OCI-LY1 (cell line): ENCODE measurements at regions not wholly inside any gene's neighbourhood (a gene's known extent, or its start where the extent isn't known, plus 50 kb on each side); places are given as distances from the start of the nearest gene placed in this dataset.

Experiments
- H2AFZ ChIP-seq: fragments of 200-600 bp; sonication (generic), shearing (Covaris generic); 2 replicates; pipeline ENCODE4 v1.6.0; 2014; ENCODE audit warnings: antibody characterized with exemption, mild to moderate bottlenecking, low read length
- H3F3A ChIP-seq: fragments of 200-600 bp; sonication (generic), shearing (Covaris generic); 2 replicates; pipeline ENCODE4 v1.6.0; 2014; ENCODE audit warnings: mild to moderate bottlenecking, antibody characterized with exemption, low read length, moderate library complexity; ENCODE audit not compliant: insufficient read depth
- H3K27ac ChIP-seq: fragments of 200-600 bp; sonication (generic); 2 replicates; pipeline ENCODE4 v1.5.1; 2014; ENCODE audit warnings: low read length, mixed run types, mild to moderate bottlenecking, low read depth; ENCODE audit not compliant: poor library complexity, severe bottlenecking
- H3K27me3 ChIP-seq: fragments of 200-600 bp; sonication (generic); 2 replicates; pipeline ENCODE4 v1.6.0; 2014; ENCODE audit warnings: antibody characterized with exemption, mild to moderate bottlenecking, low read length, moderate library complexity; ENCODE audit not compliant: insufficient read depth
- H3K36me3 ChIP-seq: fragments of 200-600 bp; sonication (generic); 2 replicates; pipeline ENCODE4 v1.6.1; 2014; ENCODE audit warnings: mild to moderate bottlenecking, antibody characterized with exemption, low read length, moderate library complexity, mixed read lengths; ENCODE audit not compliant: insufficient read depth
- H3K4me1 ChIP-seq: fragments of 200-600 bp; sonication (generic); 2 replicates; pipeline ENCODE4 v1.5.1; 2014; ENCODE audit warnings: mild to moderate bottlenecking, low read length, moderate library complexity; ENCODE audit not compliant: insufficient read depth, severe bottlenecking
- H3K4me2 ChIP-seq: fragments of 200-600 bp; sonication (generic), shearing (Covaris generic); 2 replicates; pipeline ENCODE4 v1.6.1; 2014; ENCODE audit warnings: low read length
- H3K4me3 ChIP-seq: fragments of 200-600 bp; sonication (generic); 2 replicates; pipeline ENCODE4 v1.5.1; 2014; ENCODE audit warnings: low read length, low read depth, mild to moderate bottlenecking, mixed read lengths; ENCODE audit not compliant: poor library complexity, severe bottlenecking
- H3K79me2 ChIP-seq: fragments of 200-600 bp; shearing (Covaris generic); 2 replicates; pipeline ENCODE4 v1.6.1; 2016; ENCODE audit warnings: mixed run types, low read length, mixed read lengths; ENCODE audit not compliant: insufficient read depth
- H3K9ac ChIP-seq: fragments of 200-600 bp; sonication (generic), shearing (Covaris generic); 2 replicates; pipeline ENCODE4 v1.6.1; 2014; ENCODE audit warnings: mild to moderate bottlenecking, low read length, mixed read lengths
- H3K9me2 ChIP-seq: fragments of 200-600 bp; sonication (generic), shearing (Covaris generic); 2 replicates; pipeline ENCODE4 v1.6.1; 2014; ENCODE audit warnings: low read depth, mild to moderate bottlenecking, low read length, mixed read lengths
- H3K9me3 ChIP-seq: fragments of 200-600 bp; shearing (Covaris generic); 2 replicates; pipeline ENCODE4 v1.6.1; 2014; ENCODE audit warnings: low read length, mixed read lengths
- H4K20me1 ChIP-seq: fragments of 200-600 bp; sonication (generic), shearing (Covaris generic); 2 replicates; pipeline ENCODE4 v1.6.0; 2016; ENCODE audit warnings: mild to moderate bottlenecking, low read length; ENCODE audit not compliant: insufficient read depth
- CTCF ChIP-seq: fragments of 200-600 bp; sonication (generic), shearing (Covaris generic); IDR thresholded peaks from 2 replicates; pipeline ENCODE4 v1.5.1; 2017; ENCODE audit warnings: mild to moderate bottlenecking, antibody characterized with exemption, low read length, moderate library complexity, mixed read lengths
- EZH2 ChIP-seq: fragments of 200-600 bp; sonication (generic), shearing (Covaris generic); IDR thresholded peaks from 2 replicates; pipeline ENCODE4 v1.8.0; 2017; ENCODE audit warnings: borderline replicate concordance, mixed run types, mild to moderate bottlenecking, antibody characterized with exemption, low read length, moderate library complexity, mixed read lengths

- no peaks in the 10 kb centered on the region for H3K36me3 ChIP-seq
- no peak overlapping the region for H3K4me2 ChIP-seq
- H4K20me1 ChIP-seq = no peaks in the 10 kb centered on the region
- H2AFZ ChIP-seq = no peak overlapping the region
- no peak overlapping the region for H3K9ac ChIP-seq
- no peaks in the 10 kb centered on the region for H3K9me2 ChIP-seq
- no peaks in the 10 kb centered on the region for H3F3A ChIP-seq
- TF ChIP-seq EZH2 = no peak
- no peak for TF ChIP-seq CTCF
- no peaks in the 10 kb centered on the region for H3K79me2 ChIP-seq
- no peak overlapping the region for H3K4me3 ChIP-seq
- H3K27me3 ChIP-seq = no peaks in the 10 kb centered on the region; the same call in 1 of the 2 replicates
- no peaks in the 10 kb centered on the region for H3K4me1 ChIP-seq
- H3K9me3 ChIP-seq = no peaks in the 10 kb centered on the region
- H3K27ac ChIP-seq = no peak overlapping the region
Measured at GRCh38 chr22:47696776-47697175, 934.3 kb downstream of the TBC1D22A start.

DNA sequence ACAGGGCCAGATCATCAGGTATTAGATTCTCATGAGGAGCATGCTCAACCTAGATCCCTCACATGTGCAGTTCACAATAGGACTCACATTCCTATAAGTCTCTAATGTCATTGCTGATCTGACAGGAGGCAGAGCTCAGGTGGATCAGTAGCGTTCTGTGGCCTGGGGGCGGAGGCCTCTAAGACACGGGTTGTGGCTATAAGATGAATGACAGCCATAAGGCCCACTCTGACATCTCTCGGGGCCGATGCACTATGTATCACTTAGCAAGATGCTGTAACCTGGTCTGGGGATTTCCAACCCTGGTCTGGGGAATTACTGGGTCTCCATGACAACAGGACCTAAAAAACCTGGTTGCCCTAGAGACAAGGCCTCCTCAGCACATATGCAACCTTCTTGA, 932.7 kb downstream of the TBC1D22A start:
- Histone ChIP-seq H3K4me2 (no peak overlapping the region), H2AFZ (no peak overlapping the region), H4K20me1 (no peaks in the 10 kb centered on the region), H3K79me2 (no peaks in the 10 kb centered on the region), H3K36me3 (no peaks in the 10 kb centered on the region), H3K9me3 (no peaks in the 10 kb centered on the region), H3K9ac (no peak overlapping the region), H3K9me2 (no peaks in the 10 kb centered on the region), H3F3A (no peaks in the 10 kb centered on the region), H3K4me1 (no peaks in the 10 kb centered on the region), H3K27me3 (no peaks in the 10 kb centered on the region; the same call in 1 of the 2 replicates), H3K4me3 (no peak overlapping the region), H3K27ac (no peak overlapping the region)
- TF ChIP-seq EZH2 (no peak), CTCF (no peak)

GRCh38 chr22:47694536-47695130, 932.2 kb downstream of the TBC1D22A start:
- no peaks in the 10 kb centered on the region; the same call in 1 of the 2 replicates for H3K27me3 ChIP-seq
- no peaks in the 10 kb centered on the region for H3K9me2 ChIP-seq
- no peak overlapping the region for H3K27ac ChIP-seq
- no peak overlapping the region for H2AFZ ChIP-seq
- H3K4me2 ChIP-seq = no peak overlapping the region
- H3K36me3 ChIP-seq = no peaks in the 10 kb centered on the region
- H3K79me2 ChIP-seq = no peaks in the 10 kb centered on the region
- no peak overlapping the region for H3K9ac ChIP-seq
- TF ChIP-seq EZH2 (no peak), CTCF (no peak)
- H3F3A ChIP-seq = no peaks in the 10 kb centered on the region
- H4K20me1 ChIP-seq = no peaks in the 10 kb centered on the region
- H3K4me1 ChIP-seq = no peaks in the 10 kb centered on the region
- no peaks in the 10 kb centered on the region for H3K9me3 ChIP-seq
- no peak overlapping the region for H3K4me3 ChIP-seq
